Adrenal gland (tissue), 9 donors: ENCODE measurements at regions not wholly inside any gene's neighbourhood (a gene's known extent, or its start where the extent isn't known, plus 50 kb on each side); places are given as distances from the start of the nearest gene placed in this dataset.
A peak's percentile ranks its signal among the peaks of the same experiment; 100 is the strongest.

Experiments used
- DNase-seq, 7 donors: peaks; one replicate each; pipeline ENCODE4 v3.0.0-alpha.2; 2019 to 2020
- H3K27ac ChIP-seq, 5 donors: fragments of 200-600 bp; sonication (generic) in 4 of 5; 1 replicate in 3 of 5; 2 replicates in 2 of 5; pipeline versions ENCODE4 v1.5.1 to v1.8.0; 2016 to 2020; ENCODE audit warnings: mild to moderate bottlenecking in 1 of 5
- H3K27me3 ChIP-seq: fragments of 200-600 bp; 2 replicates; pipeline ENCODE4 v1.8.0; 2021
- H3K36me3 ChIP-seq, 2 donors: fragments of 200-600 bp; replicated peaks in 1 of 2; 1 replicate in 1 of 2; 2 replicates in 1 of 2; pipeline versions ENCODE4 v1.5.1 to v1.8.0; 2018 to 2022
- H3K4me1 ChIP-seq, 2 donors: fragments of 200-600 bp; replicated peaks in 1 of 2; 1 replicate in 1 of 2; 2 replicates in 1 of 2; pipeline versions ENCODE4 v1.5.1 to v1.8.0; 2018 to 2021
- H3K4me3 ChIP-seq, 4 donors: fragments of 200-600 bp; sonication (generic) in 3 of 4; one replicate each; pipeline ENCODE4 v1.5.1; 2016 to 2018
- H3K9me3 ChIP-seq, 3 donors: fragments of 200-600 bp; sonication (generic) in 1 of 3; replicated peaks in 1 of 3; 1 replicate in 2 of 3; 2 replicates in 1 of 3; pipeline versions ENCODE4 v1.5.1 to v1.8.0; 2016 to 2021
- CTCF ChIP-seq, 6 experiments: fragments of 450-650 bp in 4 of 6; fragments of 200-600 bp in 2 of 6; sonication (generic) in 1 of 6; IDR thresholded peaks; 1 replicate in 5 of 6; 2 replicates in 1 of 6; pipeline versions ENCODE4 v1.5.1 to v1.8.0; 2016 to 2021; ENCODE audit warnings: antibody characterized with exemption in 6 of 6, mild to moderate bottlenecking in 2 of 6, moderate library complexity in 1 of 6
- POLR2A ChIP-seq, 2 donors: fragments of 450-650 bp; IDR thresholded peaks; one replicate each; pipeline ENCODE4 v1.6.1; 2017; ENCODE audit warnings: antibody characterized with exemption in 2 of 2, mild to moderate bottlenecking in 2 of 2, moderate library complexity in 1 of 2
- WGBS, 4 donors: extraction: QIAGEN DNeasy Blood & Tissue Kit in 2 of 4; methylation state at CpG; one replicate each; pipeline versions ENCODE4 v1.1.5 to v1.1.7; 2013 to 2017; 5-methylcytosine and 5-hydroxymethylcytosine counted together
- intact Hi-C, 2 donors: fragments of 100-400 bp; cut with DNase I; formaldehyde crosslinking; loops; one replicate each; pipeline versions ENCODE4 v1.14.1 to v1.15.0; 2022 to 2023
- donor health status: healthy with polysubstance abuse.
- donor health status: Bipolar disorder and iron deficiency.
- donor health status: DM: yes; HTN: yes; CAD: no.
- donor health status: DM: no; HTN: no; CAD: no.
- donor health status: DM: no; HTN: no; CAD: no.

GRCh38 chr2:215731108-215731658 lies 282.2 kb downstream of the MREG start:
- Histone ChIP-seq H3K27me3 (no peaks in the 10 kb centered on the region), H3K9me3 (peaks cover 0 to 7% (median 0%) of the 10 kb centered on the region in 3 donors), H3K4me1 (peaks cover 0 to 9% of the 10 kb centered on the region in 2 donors), H3K4me3 (no peak overlapping the region), H3K36me3 (no peaks in the 10 kb centered on the region), H3K27ac (no peak overlapping the region)
- intact Hi-C loops: no loop called here
- 88 to 95% (median 91%) methylated on average over 5 of the region's 5 CpGs for WGBS, 4 donors
- DNase-seq: no peak
- no peak for TF ChIP-seq POLR2A (IDR thresholded peaks at IDR 0.05)
- TF ChIP-seq CTCF (IDR thresholded peaks at IDR 0.05): no peak

GRCh38 chr2:215729985-215730620 lies 283.2 kb downstream of the MREG start:
- no peak for TF ChIP-seq POLR2A (IDR thresholded peaks at IDR 0.05)
- TF ChIP-seq CTCF (IDR thresholded peaks at IDR 0.05): no peak
- H3K4me1 ChIP-seq: peaks cover 0 to 9% of the 10 kb centered on the region in 2 donors
- peaks cover 0 to 3% (median 0%) of the 10 kb centered on the region in 3 donors for H3K9me3 ChIP-seq
- intact Hi-C loops: no loop called here
- DNase-seq: no peak
- no peaks in the 10 kb centered on the region for H3K36me3 ChIP-seq
- no peak overlapping the region for H3K4me3 ChIP-seq
- H3K27me3 ChIP-seq: no peaks in the 10 kb centered on the region
- 91 to 95% (median 93%) methylated on average over 5 of the region's 5 CpGs for WGBS, 4 donors
- H3K27ac ChIP-seq: no peak overlapping the region

- TF ChIP-seq POLR2A (IDR thresholded peaks at IDR 0.05): no peak
- no peak for TF ChIP-seq CTCF (IDR thresholded peaks at IDR 0.05)
- peak in 3 of 7 donors; percentile 22 to 29 (median 27) for DNase-seq
- Histone ChIP-seq H3K36me3 (no peaks in the 10 kb centered on the region), H3K4me3 (no peak overlapping the region), H3K9me3 (no peaks in the 10 kb centered on the region), H3K27ac (peak overlapping the region in 1 of 5 donors; percentile 58), H3K27me3 (no peaks in the 10 kb centered on the region), H3K4me1 (peaks cover 0 to 9% of the 10 kb centered on the region in 2 donors)
- intact Hi-C loops: no loop called here
- WGBS, 4 donors: 25 to 77% (median 48%) methylated on average over 2 of the region's 2 CpGs
These were observed 284.8 kb downstream of the MREG start for GRCh38 chr2:215728504-215729065.

GRCh38 chr2:215727507-215728503 lies 285.5 kb downstream of the MREG start:
- WGBS, 4 donors: 83 to 94% (median 86%) methylated on average over 1 of the region's 1 CpG
- no peaks in the 10 kb centered on the region for H3K36me3 ChIP-seq

More at GRCh38 chr2:215727507-215728503, 285.5 kb downstream of the MREG start:
- intact Hi-C loops: no loop called here
- Histone ChIP-seq H3K4me1 (peaks cover 0 to 9% of the 10 kb centered on the region in 2 donors), H3K9me3 (no peaks in the 10 kb centered on the region), H3K27me3 (no peaks in the 10 kb centered on the region), H3K27ac (peak overlapping the region in 1 of 5 donors; percentile 58), H3K4me3 (no peak overlapping the region)
- no peak for TF ChIP-seq POLR2A (IDR thresholded peaks at IDR 0.05)
- TF ChIP-seq CTCF (IDR thresholded peaks at IDR 0.05): no peak
- DNase-seq: no peak
